Renal cortex interstitium (tissue), 11 donors: ENCODE measurements at regions not wholly inside any gene's neighbourhood (a gene's known extent, or its start where the extent isn't known, plus 50 kb on each side); places are given as distances from the start of the nearest gene placed in this dataset.
A peak's percentile ranks its signal among the peaks of the same experiment; 100 is the strongest.
"Not testable (repeated sequence)": the region's sequence is repeated elsewhere in the genome, so short reads cannot be mapped to it uniquely, and the experiment has no call there.

Experiments used
- DNase-seq, 11 donors: peaks; one replicate each; pipeline ENCODE4 v3.0.0-alpha.2; 2013; ENCODE audit warnings: low read depth in 9 of 11, low spot score in 4 of 11; ENCODE audit errors: extremely low read depth in 1 of 11

- DNase-seq = no peak
These were observed 349.3 kb upstream of the VWC2 start for GRCh38 chr7:49424109-49424508.

- no peak for DNase-seq
These were observed 348.1 kb upstream of the VWC2 start for GRCh38 chr7:49425277-49425818.

- no peak for DNase-seq
These were observed 341.2 kb upstream of the VWC2 start for GRCh38 chr7:49432254-49432653.

- no peak for DNase-seq
These were observed 339.6 kb upstream of the VWC2 start for GRCh38 chr7:49433794-49434193.

- DNase-seq = peak in 5 of 11 donors; percentile 30 to 49 (median 44)
These were observed 338.6 kb upstream of the VWC2 start for GRCh38 chr7:49434846-49435245.

GRCh38 chr7:49438281-49438680 is 335.2 kb upstream of the VWC2 start:
- no peak for DNase-seq

GRCh38 chr7:49443515-49443914 is 329.9 kb upstream of the VWC2 start:
- DNase-seq = no peak

GRCh38 chr7:49453486-49453885 is 320.0 kb upstream of the VWC2 start:
- no peak for DNase-seq

- no peak for DNase-seq
These were observed 294.0 kb upstream of the VWC2 start for GRCh38 chr7:49479441-49479840.

- no peak for DNase-seq
These were observed 293.4 kb upstream of the VWC2 start for GRCh38 chr7:49479936-49480544.

- no peak for DNase-seq
These were observed 292.4 kb upstream of the VWC2 start for GRCh38 chr7:49481075-49481474.

GRCh38 chr7:49483142-49483541 is 290.3 kb upstream of the VWC2 start:
- peak in 2 of 11 donors; percentile 15 to 24 for DNase-seq

- DNase-seq = no peak
These were observed 286.2 kb upstream of the VWC2 start for GRCh38 chr7:49486974-49487829.

- DNase-seq = no peak
These were observed 285.7 kb upstream of the VWC2 start for GRCh38 chr7:49487830-49488140.

GRCh38 chr7:49488573-49488972 is 284.9 kb upstream of the VWC2 start:
- no peak for DNase-seq

- DNase-seq = peak in 1 of 11 donors; percentile 9
These were observed 276.0 kb upstream of the VWC2 start for GRCh38 chr7:49497471-49497870.

- no peak for DNase-seq
These were observed 272.7 kb upstream of the VWC2 start for GRCh38 chr7:49500741-49501140.

- DNase-seq = not testable (repeated sequence)
These were observed 266.2 kb upstream of the VWC2 start for GRCh38 chr7:49507206-49507605.

- DNase-seq = peak in 2 of 11 donors; percentile 5 to 17
These were observed 259.5 kb upstream of the VWC2 start for GRCh38 chr7:49513911-49514310.

- no peak for DNase-seq
These were observed 252.5 kb upstream of the VWC2 start for GRCh38 chr7:49520951-49521350.

GRCh38 chr7:49522111-49522510 is 251.3 kb upstream of the VWC2 start:
- DNase-seq = no peak
